ENCODE measurements at regions not wholly inside any gene's neighbourhood (a gene's known extent, or its start where the extent isn't known, plus 50 kb on each side); places are given as distances from the start of the nearest gene placed in this dataset.

DNA sequence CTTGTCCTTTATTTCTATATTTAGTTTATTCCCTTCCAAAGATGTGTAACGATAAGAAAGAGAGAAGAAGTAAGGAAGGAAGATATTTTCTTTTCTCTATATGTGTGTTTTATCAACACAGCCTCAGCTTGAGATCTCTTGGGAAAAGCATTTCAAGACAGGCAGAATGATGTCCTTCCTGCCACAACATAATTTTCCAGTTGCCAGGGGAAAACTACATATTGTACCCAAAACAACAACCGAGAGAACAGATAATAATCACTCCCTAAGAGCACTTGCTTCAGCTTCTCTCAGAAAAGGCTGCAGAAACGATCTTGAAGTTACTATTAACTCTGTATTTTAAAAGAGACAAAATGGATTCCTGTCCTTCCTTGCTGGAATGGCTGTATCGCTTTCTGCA is 151.4 kb upstream of the ITGB1 start:
- no peak for TF ChIP-seq EZH2 (IDR thresholded peaks at IDR 0.05)
- no peak for TF ChIP-seq POLR2AphosphoS5 (IDR thresholded peaks at IDR 0.05; ENCODE audit: borderline replicate concordance, low read depth, low read length)

Measured in SK-N-MC (cell line).